PFSK-1 (cell line): ENCODE measurements at regions not wholly inside any gene's neighbourhood (a gene's known extent, or its start where the extent isn't known, plus 50 kb on each side); places are given as distances from the start of the nearest gene placed in this dataset.

Source experiments
- TAF1 ChIP-seq: IDR thresholded peaks from 2 replicates; pipeline ENCODE4 v1.6.1; 2012; ENCODE audit warnings: low read length, control low read depth, borderline replicate concordance; ENCODE audit not compliant: insufficient read depth
- TF ChIP-seq, protein P1 (sequence below), 2 experiments: IDR thresholded peaks; 2 replicates each; pipeline versions ENCODE4 v1.6.1 to v1.8.0; 2011 to 2012; ENCODE audit warnings: low read depth in 2 of 2, low read length in 2 of 2, control low read depth in 1 of 2, inconsistent platforms in 1 of 2, mild to moderate bottlenecking in 1 of 2, moderate library complexity in 1 of 2; ENCODE audit not compliant: insufficient read depth in 1 of 2

DNA sequence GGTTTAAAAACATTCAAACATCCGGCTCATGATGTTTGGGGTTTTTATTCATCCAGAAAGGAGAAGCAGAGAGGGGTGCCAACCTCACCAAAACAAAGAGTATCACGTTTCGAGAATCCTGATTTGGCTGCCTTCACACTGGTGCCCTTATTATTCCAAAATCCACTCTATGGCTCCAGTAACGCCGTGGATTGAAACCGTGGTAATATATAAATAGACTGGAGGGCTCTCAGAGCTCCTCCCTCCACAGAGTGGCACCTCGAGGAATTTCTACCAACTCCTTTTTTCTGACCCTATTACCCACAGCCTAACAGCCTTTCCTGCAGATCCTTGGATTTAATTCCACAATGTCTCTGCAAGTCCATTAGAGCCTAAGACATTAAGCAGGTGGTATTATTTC is 353.6 kb downstream of the CRPPA start:
- TF ChIP-seq TAF1 = no peak
- TF ChIP-seq, protein P1, sequence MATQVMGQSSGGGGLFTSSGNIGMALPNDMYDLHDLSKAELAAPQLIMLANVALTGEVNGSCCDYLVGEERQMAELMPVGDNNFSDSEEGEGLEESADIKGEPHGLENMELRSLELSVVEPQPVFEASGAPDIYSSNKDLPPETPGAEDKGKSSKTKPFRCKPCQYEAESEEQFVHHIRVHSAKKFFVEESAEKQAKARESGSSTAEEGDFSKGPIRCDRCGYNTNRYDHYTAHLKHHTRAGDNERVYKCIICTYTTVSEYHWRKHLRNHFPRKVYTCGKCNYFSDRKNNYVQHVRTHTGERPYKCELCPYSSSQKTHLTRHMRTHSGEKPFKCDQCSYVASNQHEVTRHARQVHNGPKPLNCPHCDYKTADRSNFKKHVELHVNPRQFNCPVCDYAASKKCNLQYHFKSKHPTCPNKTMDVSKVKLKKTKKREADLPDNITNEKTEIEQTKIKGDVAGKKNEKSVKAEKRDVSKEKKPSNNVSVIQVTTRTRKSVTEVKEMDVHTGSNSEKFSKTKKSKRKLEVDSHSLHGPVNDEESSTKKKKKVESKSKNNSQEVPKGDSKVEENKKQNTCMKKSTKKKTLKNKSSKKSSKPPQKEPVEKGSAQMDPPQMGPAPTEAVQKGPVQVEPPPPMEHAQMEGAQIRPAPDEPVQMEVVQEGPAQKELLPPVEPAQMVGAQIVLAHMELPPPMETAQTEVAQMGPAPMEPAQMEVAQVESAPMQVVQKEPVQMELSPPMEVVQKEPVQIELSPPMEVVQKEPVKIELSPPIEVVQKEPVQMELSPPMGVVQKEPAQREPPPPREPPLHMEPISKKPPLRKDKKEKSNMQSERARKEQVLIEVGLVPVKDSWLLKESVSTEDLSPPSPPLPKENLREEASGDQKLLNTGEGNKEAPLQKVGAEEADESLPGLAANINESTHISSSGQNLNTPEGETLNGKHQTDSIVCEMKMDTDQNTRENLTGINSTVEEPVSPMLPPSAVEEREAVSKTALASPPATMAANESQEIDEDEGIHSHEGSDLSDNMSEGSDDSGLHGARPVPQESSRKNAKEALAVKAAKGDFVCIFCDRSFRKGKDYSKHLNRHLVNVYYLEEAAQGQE (IDR thresholded peaks at IDR 0.05; ENCODE audit: insufficient read depth in 1 of 2, low read depth in 2 of 2, low read length in 2 of 2) = no peak
